Esophagus squamous epithelium (tissue), 5 donors: ENCODE measurements at regions not wholly inside any gene's neighbourhood (a gene's known extent, or its start where the extent isn't known, plus 50 kb on each side); places are given as distances from the start of the nearest gene placed in this dataset.
A peak's percentile ranks its signal among the peaks of the same experiment; 100 is the strongest.

ENCODE experiments used
- DNase-seq: peaks from one replicate; lab custom pipeline; 2025; lab: John Stamatoyannopoulos, UW
- H3K27ac ChIP-seq, 4 donors: fragments of 200-600 bp; sonication (generic); one replicate each; pipeline ENCODE4 v1.5.1; 2016 to 2019; ENCODE audit warnings: mild to moderate bottlenecking in 1 of 4
- H3K27me3 ChIP-seq, 4 donors: fragments of 200-600 bp; sonication (generic); 1 replicate in 3 of 4; 2 replicates in 1 of 4; pipeline versions ENCODE4 v1.5.1 to v1.6.0; 2017 to 2021; ENCODE audit warnings: antibody characterized with exemption in 1 of 4
- H3K36me3 ChIP-seq, 3 donors: fragments of 200-600 bp; sonication (generic); one replicate each; pipeline ENCODE4 v1.5.1; 2016 to 2019
- H3K4me1 ChIP-seq, 3 donors: fragments of 200-600 bp; sonication (generic); one replicate each; pipeline ENCODE4 v1.5.1; 2017 to 2019
- H3K4me3 ChIP-seq, 4 donors: fragments of 200-600 bp; sonication (generic); 1 replicate in 3 of 4; 2 replicates in 1 of 4; pipeline ENCODE4 v1.5.1; 2016 to 2019; ENCODE audit warnings: mild to moderate bottlenecking in 2 of 4, moderate library complexity in 1 of 4
- H3K9me3 ChIP-seq, 3 donors: fragments of 200-600 bp; sonication (generic); one replicate each; pipeline ENCODE4 v1.5.1; 2016 to 2019
- POLR2A ChIP-seq, 4 donors: fragments of 450-650 bp; IDR thresholded peaks; one replicate each; pipeline ENCODE4 v1.6.1; 2017; ENCODE audit warnings: antibody characterized with exemption in 4 of 4, mild to moderate bottlenecking in 4 of 4, moderate library complexity in 3 of 4
- WGBS, 2 donors: methylation state at CpG; one replicate each; pipeline ENCODE4 v1.1.5; 2018; 5-methylcytosine and 5-hydroxymethylcytosine counted together
- intact Hi-C: fragments of 100-400 bp; cut with DNase I; formaldehyde crosslinking; loops from one replicate; pipeline ENCODE4 v1.15.0; 2022
- TF ChIP-seq, protein P1 (sequence below), 6 experiments: fragments of 450-650 bp in 4 of 6; fragments of 200-600 bp in 2 of 6; sonication (generic) in 2 of 6; IDR thresholded peaks; one replicate each; pipeline ENCODE4 v1.5.1; 2016 to 2019; ENCODE audit warnings: antibody characterized with exemption in 6 of 6, mild to moderate bottlenecking in 4 of 6, moderate library complexity in 4 of 6
- donor health status: DM: yes; HTN: yes; CAD: no.

GRCh38 chr6:6497541-6497940, 91.0 kb upstream of the LY86 start:
- no peak for DNase-seq
- intact Hi-C loops = no loop called here
- Histone ChIP-seq H3K4me1 (no peaks in the 10 kb centered on the region), H3K9me3 (no peaks in the 10 kb centered on the region), H3K27ac (no peak overlapping the region), H3K36me3 (no peaks in the 10 kb centered on the region), H3K27me3 (peaks cover 0 to 6% (median 0%) of the 10 kb centered on the region in 4 donors), H3K4me3 (no peak overlapping the region)
- no peak for TF ChIP-seq POLR2A (IDR thresholded peaks at IDR 0.05)
- TF ChIP-seq, protein P1, sequence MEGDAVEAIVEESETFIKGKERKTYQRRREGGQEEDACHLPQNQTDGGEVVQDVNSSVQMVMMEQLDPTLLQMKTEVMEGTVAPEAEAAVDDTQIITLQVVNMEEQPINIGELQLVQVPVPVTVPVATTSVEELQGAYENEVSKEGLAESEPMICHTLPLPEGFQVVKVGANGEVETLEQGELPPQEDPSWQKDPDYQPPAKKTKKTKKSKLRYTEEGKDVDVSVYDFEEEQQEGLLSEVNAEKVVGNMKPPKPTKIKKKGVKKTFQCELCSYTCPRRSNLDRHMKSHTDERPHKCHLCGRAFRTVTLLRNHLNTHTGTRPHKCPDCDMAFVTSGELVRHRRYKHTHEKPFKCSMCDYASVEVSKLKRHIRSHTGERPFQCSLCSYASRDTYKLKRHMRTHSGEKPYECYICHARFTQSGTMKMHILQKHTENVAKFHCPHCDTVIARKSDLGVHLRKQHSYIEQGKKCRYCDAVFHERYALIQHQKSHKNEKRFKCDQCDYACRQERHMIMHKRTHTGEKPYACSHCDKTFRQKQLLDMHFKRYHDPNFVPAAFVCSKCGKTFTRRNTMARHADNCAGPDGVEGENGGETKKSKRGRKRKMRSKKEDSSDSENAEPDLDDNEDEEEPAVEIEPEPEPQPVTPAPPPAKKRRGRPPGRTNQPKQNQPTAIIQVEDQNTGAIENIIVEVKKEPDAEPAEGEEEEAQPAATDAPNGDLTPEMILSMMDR (IDR thresholded peaks at IDR 0.05) = no peak
- WGBS, 2 donors = 97% methylated on average over 5 to 9 of the region's 10 CpGs

DNA sequence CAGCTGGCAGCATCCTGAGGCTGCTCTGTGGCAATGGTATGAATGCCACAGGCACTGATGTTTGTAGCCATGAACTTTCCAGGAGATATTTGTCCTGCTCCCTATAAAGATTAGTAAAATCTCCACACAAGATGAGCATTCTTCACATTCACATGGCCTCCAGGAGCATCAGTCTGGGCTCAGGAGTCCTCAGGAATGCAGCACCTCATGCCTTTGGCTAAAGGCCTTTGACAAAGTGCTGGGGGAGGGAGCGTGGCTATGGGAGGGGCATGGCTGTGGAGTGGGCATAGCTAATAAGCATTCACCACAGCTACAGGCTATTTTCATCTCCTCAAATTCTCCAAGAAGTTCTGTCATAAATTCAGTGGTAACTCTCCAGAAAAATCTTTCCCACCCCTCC, 90.5 kb upstream of the LY86 start:
- no peaks in the 10 kb centered on the region for H3K36me3 ChIP-seq
- no peak overlapping the region for H3K4me3 ChIP-seq
- no peak for TF ChIP-seq POLR2A (IDR thresholded peaks at IDR 0.05)
- TF ChIP-seq, protein P1 (IDR thresholded peaks at IDR 0.05) = no peak
- no peak overlapping the region for H3K27ac ChIP-seq
- peaks cover 0 to 6% (median 0%) of the 10 kb centered on the region in 4 donors for H3K27me3 ChIP-seq
- no peaks in the 10 kb centered on the region for H3K4me1 ChIP-seq
- intact Hi-C loops = no loop called here
- DNase-seq = no peak
- WGBS, 2 donors = 63% methylated on average over 1 of the region's 1 CpG; no CpG with 5 or more reads in 1 of the 2 donors
- no peaks in the 10 kb centered on the region for H3K9me3 ChIP-seq

DNA sequence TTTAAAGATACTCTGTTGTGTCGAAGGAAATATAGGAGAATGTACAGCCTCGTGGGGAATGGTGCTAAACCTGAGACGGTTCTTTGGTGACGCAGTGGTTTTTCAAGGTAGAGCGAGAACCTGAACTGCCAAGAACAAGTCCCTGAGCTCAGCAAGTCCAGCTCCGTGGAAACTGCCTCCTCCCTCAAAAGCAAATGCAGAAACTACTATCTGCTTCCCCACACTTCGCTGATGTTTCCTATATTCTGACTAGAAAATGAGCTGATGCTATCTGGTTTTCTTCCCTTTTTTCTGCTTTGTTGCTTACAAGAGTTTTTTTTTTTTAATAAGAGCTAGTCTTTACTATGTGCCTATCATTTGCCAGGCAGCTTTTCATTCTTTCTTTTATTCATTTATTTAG, 85.3 kb upstream of the LY86 start:
- H3K27ac ChIP-seq = no peak overlapping the region
- no peaks in the 10 kb centered on the region for H3K36me3 ChIP-seq
- intact Hi-C loops = no loop called here
- TF ChIP-seq, protein P1 (IDR thresholded peaks at IDR 0.05) = no peak
- no peak for TF ChIP-seq POLR2A (IDR thresholded peaks at IDR 0.05)
- DNase-seq = no peak
- 59 to 61% methylated on average over 7 of the region's 7 CpGs for WGBS, 2 donors
- H3K4me1 ChIP-seq = no peaks in the 10 kb centered on the region
- H3K9me3 ChIP-seq = no peaks in the 10 kb centered on the region
- peaks cover 0 to 10% (median 0%) of the 10 kb centered on the region in 4 donors for H3K27me3 ChIP-seq
- no peak overlapping the region for H3K4me3 ChIP-seq

- intact Hi-C loops = no loop called here
- no peak overlapping the region for H3K4me3 ChIP-seq
- 57 to 72% methylated on average over 3 of the region's 3 CpGs for WGBS, 2 donors
- DNase-seq = no peak
- H3K9me3 ChIP-seq = no peaks in the 10 kb centered on the region
- H3K4me1 ChIP-seq = no peaks in the 10 kb centered on the region
- no peaks in the 10 kb centered on the region for H3K36me3 ChIP-seq
- H3K27me3 ChIP-seq = peaks cover 0 to 4% (median 0%) of the 10 kb centered on the region in 4 donors
- H3K27ac ChIP-seq = no peak overlapping the region
- TF ChIP-seq POLR2A (IDR thresholded peaks at IDR 0.05) = no peak
Observed at GRCh38 chr6:6505111-6505510, 83.4 kb upstream of the LY86 start.

DNA sequence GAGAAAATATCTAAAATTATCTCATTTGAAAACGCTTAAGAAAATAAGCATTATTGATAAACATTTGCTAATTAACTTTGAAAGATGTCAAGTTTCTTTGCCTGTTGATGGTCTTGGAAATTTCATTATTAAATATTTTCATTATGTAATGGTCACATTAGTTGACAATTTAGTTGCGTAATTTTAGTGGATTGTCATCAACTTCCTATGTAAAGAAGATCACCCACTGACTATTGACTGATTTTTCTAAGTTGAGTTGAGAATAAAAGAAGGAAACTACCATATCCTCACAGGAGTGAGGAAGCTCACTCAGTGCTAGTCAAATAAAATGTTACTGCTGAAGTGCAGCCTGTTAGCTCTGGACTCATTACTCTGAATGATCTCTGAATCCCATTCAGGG, 79.9 kb upstream of the LY86 start:
- H3K36me3 ChIP-seq = no peaks in the 10 kb centered on the region
- no peaks in the 10 kb centered on the region for H3K9me3 ChIP-seq
- H3K27me3 ChIP-seq = peaks cover 0 to 13% (median 0%) of the 10 kb centered on the region in 4 donors
- H3K4me3 ChIP-seq = no peak overlapping the region
- no peak for DNase-seq
- no peak for TF ChIP-seq POLR2A (IDR thresholded peaks at IDR 0.05)
- TF ChIP-seq, protein P1 (IDR thresholded peaks at IDR 0.05) = no peak
- intact Hi-C loops = no loop called here
- H3K27ac ChIP-seq = peak overlapping the region in 2 of 4 donors; percentile 5 to 36
- 82 to 87% methylated on average over 2 of the region's 2 CpGs for WGBS, 2 donors
- no peaks in the 10 kb centered on the region for H3K4me1 ChIP-seq

DNA sequence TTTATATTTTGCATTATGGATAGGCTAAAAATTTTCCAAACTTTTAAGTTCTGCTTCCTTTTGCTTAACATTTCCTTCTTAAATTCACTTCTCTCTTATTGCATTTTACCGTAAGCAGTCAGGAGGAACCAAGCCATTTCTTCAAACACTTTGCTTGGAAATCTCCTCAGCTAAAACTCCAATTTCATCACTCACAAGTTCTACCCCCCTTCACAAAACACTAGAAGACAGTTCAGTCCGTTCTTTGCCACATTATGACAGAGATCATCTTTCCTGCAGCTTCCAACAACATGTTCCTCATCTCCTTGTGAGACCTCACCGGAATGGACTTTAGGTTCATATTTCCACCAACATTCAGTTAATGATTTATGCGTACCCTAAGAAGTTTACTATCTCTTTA, 79.2 kb upstream of the LY86 start:
- no peak overlapping the region for H3K27ac ChIP-seq
- TF ChIP-seq, protein P1 (IDR thresholded peaks at IDR 0.05) = no peak
- no peak for TF ChIP-seq POLR2A (IDR thresholded peaks at IDR 0.05)
- intact Hi-C loops = no loop called here
- no peak for DNase-seq
- 77 to 81% methylated on average over 4 of the region's 4 CpGs for WGBS, 2 donors
- H3K9me3 ChIP-seq = no peaks in the 10 kb centered on the region
- peaks cover 0 to 13% (median 0%) of the 10 kb centered on the region in 4 donors for H3K27me3 ChIP-seq
- H3K4me1 ChIP-seq = no peaks in the 10 kb centered on the region
- H3K36me3 ChIP-seq = no peaks in the 10 kb centered on the region
- H3K4me3 ChIP-seq = no peak overlapping the region
